ENCODE measurements at regions not wholly inside any gene's neighbourhood (a gene's known extent, or its start where the extent isn't known, plus 50 kb on each side); places are given as distances from the start of the nearest gene placed in this dataset.

- DNase-seq = no peak
- H3K4me1 ChIP-seq = peaks cover 6% of the 10 kb centered on the region
- no peaks in the 10 kb centered on the region for H3K27me3 ChIP-seq (ENCODE audit: low read depth)
- H3K36me3 ChIP-seq = no peaks in the 10 kb centered on the region
- H3K9me3 ChIP-seq (replicated peaks) = peaks cover 7% of the 10 kb centered on the region
- H3K27ac ChIP-seq (replicated peaks) = no peak overlapping the region
- H3K4me3 ChIP-seq = no peak overlapping the region
- intact Hi-C loops (cut with micrococcal nuclease) = no loop called here
- no peak for TF ChIP-seq CTCF (IDR thresholded peaks at IDR 0.05; ENCODE audit: borderline replicate concordance)
Measured at GRCh38 chr7:92916770-92917224, 80.4 kb upstream of the CDK6 start.

GRCh38 chr7:92915348-92915747, 79.0 kb upstream of the CDK6 start:
- Histone ChIP-seq H3K9me3 (replicated peaks) (peaks cover 3% of the 10 kb centered on the region), H3K27ac (replicated peaks) (no peak overlapping the region), H3K27me3 (ENCODE audit: low read depth) (no peaks in the 10 kb centered on the region), H3K36me3 (no peaks in the 10 kb centered on the region), H3K4me3 (no peak overlapping the region), H3K4me1 (peaks cover 6% of the 10 kb centered on the region)
- intact Hi-C loops (cut with micrococcal nuclease) = no loop called here
- TF ChIP-seq CTCF (IDR thresholded peaks at IDR 0.05; ENCODE audit: borderline replicate concordance) = no peak
- DNase-seq = no peak

- Histone ChIP-seq H3K4me1 (peaks cover 6% of the 10 kb centered on the region), H3K9me3 (replicated peaks) (no peaks in the 10 kb centered on the region), H3K27ac (replicated peaks) (no peak overlapping the region), H3K4me3 (no peak overlapping the region), H3K27me3 (ENCODE audit: low read depth) (no peaks in the 10 kb centered on the region), H3K36me3 (no peaks in the 10 kb centered on the region)
- intact Hi-C loops (cut with micrococcal nuclease) = no loop called here
- TF ChIP-seq CTCF (IDR thresholded peaks at IDR 0.05; ENCODE audit: borderline replicate concordance) = no peak
- no peak for DNase-seq
Measured at GRCh38 chr7:92914645-92915044, 78.3 kb upstream of the CDK6 start.

- DNase-seq = no peak
- Histone ChIP-seq H3K4me1 (peaks cover 6% of the 10 kb centered on the region), H3K27me3 (ENCODE audit: low read depth) (no peaks in the 10 kb centered on the region), H3K27ac (replicated peaks) (no peak overlapping the region), H3K9me3 (replicated peaks) (no peaks in the 10 kb centered on the region), H3K36me3 (no peaks in the 10 kb centered on the region), H3K4me3 (no peak overlapping the region)
- no peak for TF ChIP-seq CTCF (IDR thresholded peaks at IDR 0.05; ENCODE audit: borderline replicate concordance)
- intact Hi-C loops (cut with micrococcal nuclease) = no loop called here
Measured at GRCh38 chr7:92913849-92914248, 77.5 kb upstream of the CDK6 start.

- Histone ChIP-seq H3K36me3 (no peaks in the 10 kb centered on the region), H3K27ac (replicated peaks) (no peak overlapping the region), H3K27me3 (ENCODE audit: low read depth) (no peaks in the 10 kb centered on the region), H3K4me1 (no peaks in the 10 kb centered on the region), H3K9me3 (replicated peaks) (no peaks in the 10 kb centered on the region), H3K4me3 (no peak overlapping the region)
- intact Hi-C loops (cut with micrococcal nuclease) = no loop called here
- no peak for DNase-seq
- no peak for TF ChIP-seq CTCF (IDR thresholded peaks at IDR 0.05; ENCODE audit: borderline replicate concordance)
Measured at GRCh38 chr7:92910976-92911375, 74.6 kb upstream of the CDK6 start.

All from left ventricle myocardium inferior (tissue), 1 donor.